Mesothelial cell of epicardium (in vitro differentiated cells): ENCODE measurements at regions not wholly inside any gene's neighbourhood (a gene's known extent, or its start where the extent isn't known, plus 50 kb on each side); places are given as distances from the start of the nearest gene placed in this dataset.

Experiments used
- DNase-seq, 2 experiments: peaks; one replicate each; pipeline ENCODE4 v3.0.0; 2021; ENCODE audit warnings: low spot score in 2 of 2; ENCODE audit not compliant: unreplicated experiment in 2 of 2
- H3K27ac Mint-ChIP-seq: 2 replicates; pipeline ENCODE4 v1.8.0; 2021; ENCODE audit warnings: mixed read lengths
- H3K27me3 Mint-ChIP-seq: 2 replicates; pipeline ENCODE4 v1.8.0; 2021; ENCODE audit warnings: low read depth, mixed read lengths
- H3K36me3 Mint-ChIP-seq: 2 replicates; pipeline ENCODE4 v1.8.0; 2021; ENCODE audit warnings: mixed read lengths
- H3K4me1 Mint-ChIP-seq: 2 replicates; pipeline ENCODE4 v1.8.0; 2021; ENCODE audit warnings: mixed read lengths
- H3K4me3 Mint-ChIP-seq: 2 replicates; pipeline ENCODE4 v1.8.0; 2021; ENCODE audit warnings: mild to moderate bottlenecking, moderate library complexity, mixed read lengths
- H3K9me3 Mint-ChIP-seq: 2 replicates; pipeline ENCODE4 v1.8.0; 2021; ENCODE audit warnings: mixed read lengths
- TF ChIP-seq, protein P1 (sequence below): fragments of 200-600 bp; sonication (generic); IDR thresholded peaks from one replicate; pipeline ENCODE4 v1.5.0; 2021; ENCODE audit warnings: antibody characterized with exemption; ENCODE audit not compliant: unreplicated experiment

DNA sequence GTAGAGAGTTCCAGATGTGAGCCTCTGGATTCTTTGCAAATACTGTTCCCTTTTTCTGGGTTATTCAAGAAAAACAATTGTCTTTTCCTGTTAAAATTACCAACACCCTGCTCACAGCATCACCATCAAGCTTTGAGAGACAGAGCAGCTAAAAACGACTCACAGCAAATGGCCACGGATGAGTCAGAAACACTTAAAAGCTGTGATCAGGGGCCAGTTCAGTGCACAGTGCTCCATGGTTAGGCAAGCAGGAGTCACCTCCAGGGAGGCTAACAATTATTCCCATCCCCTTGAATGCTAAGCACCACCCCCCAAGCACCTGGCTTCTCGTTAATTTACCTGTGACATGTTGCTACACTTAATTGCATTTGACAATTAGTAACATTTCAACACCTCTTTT, 128.4 kb upstream of the CAMK1G start:
- no peak overlapping the region for H3K4me3 Mint-ChIP-seq
- no peak overlapping the region for H3K27ac Mint-ChIP-seq
- H3K36me3 Mint-ChIP-seq, result no peaks in the 10 kb centered on the region
- no peaks in the 10 kb centered on the region for H3K9me3 Mint-ChIP-seq
- TF ChIP-seq, protein P1, sequence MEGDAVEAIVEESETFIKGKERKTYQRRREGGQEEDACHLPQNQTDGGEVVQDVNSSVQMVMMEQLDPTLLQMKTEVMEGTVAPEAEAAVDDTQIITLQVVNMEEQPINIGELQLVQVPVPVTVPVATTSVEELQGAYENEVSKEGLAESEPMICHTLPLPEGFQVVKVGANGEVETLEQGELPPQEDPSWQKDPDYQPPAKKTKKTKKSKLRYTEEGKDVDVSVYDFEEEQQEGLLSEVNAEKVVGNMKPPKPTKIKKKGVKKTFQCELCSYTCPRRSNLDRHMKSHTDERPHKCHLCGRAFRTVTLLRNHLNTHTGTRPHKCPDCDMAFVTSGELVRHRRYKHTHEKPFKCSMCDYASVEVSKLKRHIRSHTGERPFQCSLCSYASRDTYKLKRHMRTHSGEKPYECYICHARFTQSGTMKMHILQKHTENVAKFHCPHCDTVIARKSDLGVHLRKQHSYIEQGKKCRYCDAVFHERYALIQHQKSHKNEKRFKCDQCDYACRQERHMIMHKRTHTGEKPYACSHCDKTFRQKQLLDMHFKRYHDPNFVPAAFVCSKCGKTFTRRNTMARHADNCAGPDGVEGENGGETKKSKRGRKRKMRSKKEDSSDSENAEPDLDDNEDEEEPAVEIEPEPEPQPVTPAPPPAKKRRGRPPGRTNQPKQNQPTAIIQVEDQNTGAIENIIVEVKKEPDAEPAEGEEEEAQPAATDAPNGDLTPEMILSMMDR, result no peak
- H3K4me1 Mint-ChIP-seq, result peaks cover 9% of the 10 kb centered on the region
- no peaks in the 10 kb centered on the region for H3K27me3 Mint-ChIP-seq
- DNase-seq, result no peak

DNA sequence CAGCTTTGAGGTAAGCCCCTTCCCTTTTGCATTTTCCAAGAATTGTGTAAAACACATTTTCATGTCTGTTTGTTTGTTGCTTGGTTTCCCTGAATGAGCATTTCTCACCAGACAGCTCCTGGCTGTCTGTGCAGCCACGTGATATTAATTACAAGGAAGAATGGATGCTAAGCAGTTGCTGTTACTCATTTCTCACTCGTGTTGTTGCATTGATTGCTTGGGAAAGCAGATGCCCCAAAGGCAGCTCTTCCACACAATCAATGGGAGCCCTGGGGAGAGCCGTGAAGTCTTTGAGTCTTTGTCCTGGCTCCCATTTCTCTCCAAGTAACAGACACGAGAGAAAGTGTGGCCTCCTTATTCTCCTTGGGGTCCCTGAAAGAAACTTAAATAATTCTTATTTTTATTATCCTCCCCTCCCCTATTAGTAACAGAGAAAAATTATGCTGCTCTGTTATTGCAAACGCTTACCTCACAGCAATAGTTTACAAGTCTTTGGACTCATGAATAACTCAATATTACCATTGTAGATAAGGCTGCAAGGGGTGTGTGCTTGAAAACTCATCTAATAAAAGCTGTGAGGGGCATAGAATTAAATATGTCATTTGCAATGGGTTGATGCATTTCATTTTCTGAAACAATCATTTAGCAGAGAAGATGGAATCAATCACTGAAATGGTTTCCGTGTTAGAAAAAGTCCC, 127.7 kb upstream of the CAMK1G start:
- Mint-ChIP-seq H3K9me3 (peaks cover under 1% of the 10 kb centered on the region), H3K36me3 (no peaks in the 10 kb centered on the region), H3K27ac (no peak overlapping the region), H3K27me3 (no peaks in the 10 kb centered on the region), H3K4me3 (no peak overlapping the region), H3K4me1 (peaks cover 9% of the 10 kb centered on the region)
- TF ChIP-seq, protein P1, result no peak
- DNase-seq, result no peak

DNA sequence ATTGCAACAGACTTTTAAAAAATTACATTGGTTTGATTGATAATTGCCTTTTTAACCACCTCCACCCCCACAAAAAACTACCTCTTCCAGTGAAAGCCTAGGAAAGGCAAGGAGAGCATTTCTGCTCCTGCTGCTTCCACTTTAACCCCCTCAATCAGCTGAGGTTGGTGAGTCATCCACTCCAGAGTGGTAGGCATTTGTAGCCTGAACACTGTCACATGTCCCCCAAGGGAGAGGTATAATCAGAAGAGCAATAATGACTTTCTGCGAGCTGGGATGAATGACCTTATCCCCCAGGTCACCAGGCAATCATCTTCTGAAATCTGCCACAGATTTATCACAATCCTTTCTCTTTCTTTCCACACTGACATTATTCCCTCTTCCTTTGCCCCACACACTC, 126.6 kb upstream of the CAMK1G start:
- TF ChIP-seq, protein P1, result no peak
- H3K27me3 Mint-ChIP-seq, result no peaks in the 10 kb centered on the region
- no peak overlapping the region for H3K4me3 Mint-ChIP-seq
- DNase-seq, result no peak
- peaks cover 9% of the 10 kb centered on the region for H3K4me1 Mint-ChIP-seq
- peaks cover 10% of the 10 kb centered on the region for H3K9me3 Mint-ChIP-seq
- H3K27ac Mint-ChIP-seq, result no peak overlapping the region
- peaks cover 4% of the 10 kb centered on the region for H3K36me3 Mint-ChIP-seq

DNA sequence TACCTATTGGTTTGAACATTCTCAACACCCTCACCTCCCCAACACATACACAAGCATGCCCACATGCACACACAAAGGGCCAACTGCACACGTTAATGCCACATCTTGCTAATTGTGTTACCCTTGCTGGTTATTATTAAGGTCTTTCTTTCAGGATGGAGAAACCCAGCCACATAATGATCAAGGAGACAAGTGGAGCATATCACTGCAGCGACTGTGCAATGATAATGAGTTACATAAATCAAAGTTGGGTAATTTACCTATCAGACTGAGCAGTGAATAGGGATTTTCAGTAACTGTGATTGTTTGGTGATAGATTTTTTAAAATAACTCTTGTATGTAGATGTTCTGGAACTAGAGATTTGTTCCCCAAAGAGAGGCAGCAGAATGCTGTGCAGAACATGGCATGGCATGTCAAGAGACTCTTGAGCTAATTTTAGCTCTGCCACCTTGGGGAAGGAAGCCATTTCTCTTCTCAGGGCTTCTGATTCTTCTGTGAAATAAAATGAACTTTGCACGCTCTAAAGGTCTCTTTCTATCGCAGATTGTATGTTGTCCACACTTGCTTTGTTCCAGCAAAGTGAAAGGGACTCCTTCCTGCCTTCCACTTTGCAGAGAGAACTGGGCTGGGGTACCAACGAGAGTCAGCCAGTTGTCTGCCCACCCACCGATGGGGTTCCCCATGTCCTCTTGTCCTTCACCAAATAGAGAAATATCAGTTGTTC, 126.0 kb upstream of the CAMK1G start:
- no peak overlapping the region for H3K4me3 Mint-ChIP-seq
- peaks cover 17% of the 10 kb centered on the region for H3K9me3 Mint-ChIP-seq
- H3K27me3 Mint-ChIP-seq, result no peaks in the 10 kb centered on the region
- H3K36me3 Mint-ChIP-seq, result peaks cover 4% of the 10 kb centered on the region
- H3K4me1 Mint-ChIP-seq, result peaks cover 9% of the 10 kb centered on the region
- TF ChIP-seq, protein P1, result no peak
- no peak overlapping the region for H3K27ac Mint-ChIP-seq
- DNase-seq, result no peak

DNA sequence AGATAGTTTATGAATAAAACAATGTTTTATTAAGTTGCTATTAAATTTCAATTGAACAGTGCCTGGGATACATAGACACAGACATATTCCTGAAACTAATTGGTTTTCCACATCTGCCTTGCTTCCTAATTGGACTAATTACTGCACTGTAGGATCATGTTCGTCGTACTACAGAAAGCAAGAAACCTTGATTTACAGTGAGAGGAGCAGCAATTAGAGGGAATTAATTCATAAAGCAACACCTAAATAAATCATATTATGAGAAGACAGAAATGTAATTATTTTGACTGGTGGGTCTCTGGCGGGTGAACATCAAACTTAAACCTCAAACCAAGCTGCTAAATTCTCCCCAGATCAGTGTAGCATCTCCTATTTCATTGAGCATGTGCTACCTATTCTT, 124.6 kb upstream of the CAMK1G start:
- Mint-ChIP-seq H3K4me1 (peaks cover 9% of the 10 kb centered on the region), H3K9me3 (peaks cover 26% of the 10 kb centered on the region), H3K27ac (no peak overlapping the region), H3K4me3 (no peak overlapping the region), H3K27me3 (no peaks in the 10 kb centered on the region), H3K36me3 (peaks cover 4% of the 10 kb centered on the region)
- TF ChIP-seq, protein P1, result no peak
- no peak for DNase-seq
